Psoas muscle (tissue), 7 donors: ENCODE measurements at regions not wholly inside any gene's neighbourhood (a gene's known extent, or its start where the extent isn't known, plus 50 kb on each side); places are given as distances from the start of the nearest gene placed in this dataset.
"Not testable (repeated sequence)": the region's sequence is repeated elsewhere in the genome, so short reads cannot be mapped to it uniquely, and the experiment has no call there.

Source experiments
- ATAC-seq, 4 donors: fragments of 200-7000 bp; cut with Tn5 transposase; one replicate each; pipeline ENCODE4 v1.9.1; 2020; ENCODE audit warnings: moderate library complexity in 3 of 4, mild to moderate bottlenecking in 2 of 4
- DNase-seq, 2 donors: peaks; one replicate each; pipeline ENCODE4 v3.0.0-alpha.2; 2020
- H3K27ac ChIP-seq: fragments of 200-600 bp; one replicate; pipeline ENCODE4 v1.8.0; 2022
- H3K27me3 ChIP-seq, 3 donors: fragments of 200-600 bp in 1 of 3; one replicate each; pipeline versions ENCODE4 v1.6.1 to v1.8.0; 2013 to 2022; ENCODE audit warnings: low read length in 2 of 3, mild to moderate bottlenecking in 2 of 3, moderate library complexity in 1 of 3; ENCODE audit not compliant: insufficient read depth in 3 of 3
- H3K36me3 ChIP-seq, 2 donors: fragments of 200-600 bp in 1 of 2; one replicate each; pipeline versions ENCODE4 v1.6.1 to v1.8.0; 2013 to 2022; ENCODE audit warnings: low read depth in 1 of 2, mild to moderate bottlenecking in 1 of 2, moderate library complexity in 1 of 2; ENCODE audit not compliant: insufficient read depth in 1 of 2
- H3K4me1 ChIP-seq: fragments of 200-600 bp; one replicate; pipeline ENCODE4 v1.8.0; 2022
- H3K4me3 ChIP-seq: fragments of 200-600 bp; one replicate; pipeline ENCODE4 v1.8.0; 2022; ENCODE audit warnings: mild to moderate bottlenecking
- H3K9me3 ChIP-seq: fragments of 200-600 bp; one replicate; pipeline ENCODE4 v1.8.0; 2022
- CTCF ChIP-seq: fragments of 200-600 bp; IDR thresholded peaks from one replicate; pipeline ENCODE4 v1.8.0; 2022; ENCODE audit warnings: antibody characterized with exemption
- WGBS, 3 donors: extraction: QIAGEN DNeasy Blood & Tissue Kit; methylation state at CpG; one replicate each; pipeline versions ENCODE4 v1.1.6 to v1.1.7; 2013; 5-methylcytosine and 5-hydroxymethylcytosine counted together
- intact Hi-C, 2 donors: fragments of 100-400 bp; cut with DNase I; formaldehyde crosslinking; loops; one replicate each; pipeline versions ENCODE4 v1.11.0 to v1.14.2; 2022
- donor health status: healthy with polysubstance abuse.
- donor health status: DM: no; HTN: no; CAD: no; lungs with moderate emphysema.
- donor health status: Bipolar disorder and iron deficiency.
- donor health status: healthy.
- donor health status: DM: yes; HTN: yes; CAD: no.
- donor health status: DM: no; HTN: no; CAD: no.
- donor health status: DM: yes; HTN: yes; CAD: no.

GRCh38 chr13:89407357-89407756 is 1736.2 kb downstream of the SLITRK5 start:
- 65 to 73% (median 70%) methylated on average over 4 of the region's 4 CpGs for WGBS, 3 donors
- ATAC-seq: no peak
- H3K4me3 ChIP-seq: no peak overlapping the region

GRCh38 chr13:89432997-89433396 is 1761.8 kb downstream of the SLITRK5 start:
- 51 to 80% (median 69%) methylated on average over 2 of the region's 2 CpGs for WGBS, 3 donors
- DNase-seq: no peak
- no peaks in the 10 kb centered on the region for H3K4me1 ChIP-seq
- H3K36me3 ChIP-seq: no peaks in the 10 kb centered on the region
- H3K9me3 ChIP-seq: no peaks in the 10 kb centered on the region
- TF ChIP-seq CTCF: no peak
- H3K4me3 ChIP-seq: no peak overlapping the region
- intact Hi-C loops: no loop called here
- peaks cover 0 to under 1% (median 0%) of the 10 kb centered on the region in 3 donors for H3K27me3 ChIP-seq
- no peak for ATAC-seq
- H3K27ac ChIP-seq: no peak overlapping the region

More at GRCh38 chr13:89407357-89407756, 1736.2 kb downstream of the SLITRK5 start:
- Histone ChIP-seq H3K36me3 (no peaks in the 10 kb centered on the region), H3K9me3 (no peaks in the 10 kb centered on the region), H3K27ac (no peak overlapping the region), H3K4me1 (no peaks in the 10 kb centered on the region), H3K27me3 (no peaks in the 10 kb centered on the region)
- intact Hi-C loops: no loop called here
- no peak for DNase-seq
- TF ChIP-seq CTCF: no peak

- 87 to 98% (median 98%) methylated on average over 4 of the region's 4 CpGs for WGBS, 3 donors
- H3K4me1 ChIP-seq, DNase-seq, ATAC-seq, intact Hi-C loops, H3K4me3 ChIP-seq, H3K27me3 ChIP-seq, H3K36me3 ChIP-seq, H3K9me3 ChIP-seq, H3K27ac ChIP-seq: not testable (repeated sequence)
Measured at GRCh38 chr13:89434624-89435023, 1763.5 kb downstream of the SLITRK5 start.

- intact Hi-C loops: no loop called here
- no peaks in the 10 kb centered on the region for H3K36me3 ChIP-seq
- ATAC-seq: no peak
- 55 to 66% (median 62%) methylated on average over 2 of the region's 2 CpGs for WGBS, 3 donors
- H3K27me3 ChIP-seq: no peaks in the 10 kb centered on the region
- no peak for DNase-seq
- H3K9me3 ChIP-seq: no peaks in the 10 kb centered on the region
- no peak overlapping the region for H3K4me3 ChIP-seq
- no peak for TF ChIP-seq CTCF
- no peak overlapping the region for H3K27ac ChIP-seq
- no peaks in the 10 kb centered on the region for H3K4me1 ChIP-seq
Measured at GRCh38 chr13:89454681-89455080, 1783.5 kb downstream of the SLITRK5 start.

GRCh38 chr13:89455225-89455624 is 1784.1 kb downstream of the SLITRK5 start:
- intact Hi-C loops: no loop called here
- TF ChIP-seq CTCF: no peak
- Histone ChIP-seq H3K9me3 (no peaks in the 10 kb centered on the region), H3K27me3 (no peaks in the 10 kb centered on the region), H3K4me1 (no peaks in the 10 kb centered on the region), H3K4me3 (no peak overlapping the region), H3K27ac (no peak overlapping the region), H3K36me3 (no peaks in the 10 kb centered on the region)
- ATAC-seq: no peak
- WGBS, 3 donors: 61 to 70% (median 67%) methylated on average over 1 of the region's 1 CpG
- DNase-seq: no peak
